PFSK-1 (cell line): ENCODE measurements at regions not wholly inside any gene's neighbourhood (a gene's known extent, or its start where the extent isn't known, plus 50 kb on each side); places are given as distances from the start of the nearest gene placed in this dataset.

Source experiments
- FOXP2 ChIP-seq: optimal IDR thresholded peaks from 2 replicates; pipeline ENCODE3; 2011; ENCODE audit warnings: borderline replicate concordance, control low read depth, inconsistent platforms; ENCODE audit not compliant: insufficient read depth; ENCODE audit errors: extremely low read length, extremely low read depth
- POLR2AphosphoS5 ChIP-seq: IDR thresholded peaks from 2 replicates; pipeline ENCODE4 v1.6.1; 2012; ENCODE audit warnings: low read depth, mild to moderate bottlenecking, control low read depth, low read length, moderate library complexity
- SIN3A ChIP-seq: IDR thresholded peaks from 2 replicates; pipeline ENCODE4 v1.6.1; 2012; ENCODE audit warnings: mild to moderate bottlenecking, low read length, moderate library complexity, borderline replicate concordance; ENCODE audit not compliant: insufficient read depth
- TAF1 ChIP-seq: IDR thresholded peaks from 2 replicates; pipeline ENCODE4 v1.6.1; 2012; ENCODE audit warnings: low read length, control low read depth, borderline replicate concordance; ENCODE audit not compliant: insufficient read depth
- TF ChIP-seq, protein P1 (sequence below), 2 experiments: IDR thresholded peaks; 2 replicates each; pipeline versions ENCODE4 v1.6.1 to v1.8.0; 2011 to 2012; ENCODE audit warnings: low read depth in 2 of 2, low read length in 2 of 2, control low read depth in 1 of 2, inconsistent platforms in 1 of 2, mild to moderate bottlenecking in 1 of 2, moderate library complexity in 1 of 2; ENCODE audit not compliant: insufficient read depth in 1 of 2

DNA sequence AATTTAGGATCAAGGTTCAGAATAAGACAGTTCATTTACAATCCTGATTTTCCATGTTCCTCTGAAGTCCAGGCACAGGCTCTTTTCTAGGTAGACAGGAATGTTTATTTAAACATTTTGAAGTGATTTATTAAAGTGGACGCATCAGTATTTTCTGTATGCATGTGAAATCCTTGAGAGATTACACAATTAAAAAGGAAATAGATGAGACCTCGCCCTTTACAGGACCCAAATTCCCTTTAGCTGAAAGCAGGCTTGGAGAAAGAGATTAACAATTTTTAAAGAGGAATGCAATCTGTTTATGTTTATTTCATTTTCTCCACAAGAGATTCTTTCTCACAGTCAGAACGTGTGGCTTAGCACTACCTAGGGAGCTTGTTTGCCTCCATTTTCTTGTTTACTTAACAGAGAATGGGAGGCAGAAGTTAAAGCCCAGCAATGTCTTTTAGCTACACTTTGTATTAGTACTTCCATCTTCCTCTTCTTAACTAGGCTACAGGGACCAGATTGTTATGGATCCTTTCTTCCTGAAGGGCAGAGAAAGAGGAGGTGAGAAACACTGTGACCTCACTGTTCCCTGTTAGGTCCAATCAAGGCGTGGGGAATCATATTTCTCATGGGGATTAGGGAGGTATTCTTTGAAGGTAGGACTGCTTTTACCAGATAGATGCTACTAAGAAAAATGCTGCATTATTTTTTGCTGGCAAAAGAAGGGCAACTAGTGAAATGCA lies 416.0 kb downstream of the SH3GL2 start:
- no peak for TF ChIP-seq TAF1

DNA sequence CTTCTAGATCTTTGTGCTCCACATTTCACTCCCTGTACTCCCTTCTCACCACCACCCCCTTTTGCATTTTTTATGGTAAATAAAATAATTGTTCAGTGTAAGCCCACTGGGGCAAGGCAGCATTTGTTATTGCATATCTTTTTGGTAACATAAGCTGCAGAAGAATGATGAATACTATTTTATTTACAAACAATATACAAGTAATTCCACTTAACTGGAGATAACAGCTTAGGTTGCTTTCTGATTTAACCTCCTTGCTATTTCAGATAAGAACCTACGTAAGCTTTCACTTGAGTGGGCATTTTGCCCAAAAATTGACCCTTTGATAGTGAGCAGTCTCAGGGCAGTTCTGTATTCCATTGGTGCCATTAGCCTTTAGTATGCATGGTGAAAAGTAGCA lies 417.9 kb downstream of the SH3GL2 start:
- no peak for TF ChIP-seq SIN3A
- TF ChIP-seq, protein P1, sequence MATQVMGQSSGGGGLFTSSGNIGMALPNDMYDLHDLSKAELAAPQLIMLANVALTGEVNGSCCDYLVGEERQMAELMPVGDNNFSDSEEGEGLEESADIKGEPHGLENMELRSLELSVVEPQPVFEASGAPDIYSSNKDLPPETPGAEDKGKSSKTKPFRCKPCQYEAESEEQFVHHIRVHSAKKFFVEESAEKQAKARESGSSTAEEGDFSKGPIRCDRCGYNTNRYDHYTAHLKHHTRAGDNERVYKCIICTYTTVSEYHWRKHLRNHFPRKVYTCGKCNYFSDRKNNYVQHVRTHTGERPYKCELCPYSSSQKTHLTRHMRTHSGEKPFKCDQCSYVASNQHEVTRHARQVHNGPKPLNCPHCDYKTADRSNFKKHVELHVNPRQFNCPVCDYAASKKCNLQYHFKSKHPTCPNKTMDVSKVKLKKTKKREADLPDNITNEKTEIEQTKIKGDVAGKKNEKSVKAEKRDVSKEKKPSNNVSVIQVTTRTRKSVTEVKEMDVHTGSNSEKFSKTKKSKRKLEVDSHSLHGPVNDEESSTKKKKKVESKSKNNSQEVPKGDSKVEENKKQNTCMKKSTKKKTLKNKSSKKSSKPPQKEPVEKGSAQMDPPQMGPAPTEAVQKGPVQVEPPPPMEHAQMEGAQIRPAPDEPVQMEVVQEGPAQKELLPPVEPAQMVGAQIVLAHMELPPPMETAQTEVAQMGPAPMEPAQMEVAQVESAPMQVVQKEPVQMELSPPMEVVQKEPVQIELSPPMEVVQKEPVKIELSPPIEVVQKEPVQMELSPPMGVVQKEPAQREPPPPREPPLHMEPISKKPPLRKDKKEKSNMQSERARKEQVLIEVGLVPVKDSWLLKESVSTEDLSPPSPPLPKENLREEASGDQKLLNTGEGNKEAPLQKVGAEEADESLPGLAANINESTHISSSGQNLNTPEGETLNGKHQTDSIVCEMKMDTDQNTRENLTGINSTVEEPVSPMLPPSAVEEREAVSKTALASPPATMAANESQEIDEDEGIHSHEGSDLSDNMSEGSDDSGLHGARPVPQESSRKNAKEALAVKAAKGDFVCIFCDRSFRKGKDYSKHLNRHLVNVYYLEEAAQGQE (IDR thresholded peaks at IDR 0.05; ENCODE audit: insufficient read depth in 1 of 2, low read depth in 2 of 2, low read length in 2 of 2): no peak
- TF ChIP-seq TAF1: no peak
- no peak for TF ChIP-seq FOXP2
- no peak for TF ChIP-seq POLR2AphosphoS5

DNA sequence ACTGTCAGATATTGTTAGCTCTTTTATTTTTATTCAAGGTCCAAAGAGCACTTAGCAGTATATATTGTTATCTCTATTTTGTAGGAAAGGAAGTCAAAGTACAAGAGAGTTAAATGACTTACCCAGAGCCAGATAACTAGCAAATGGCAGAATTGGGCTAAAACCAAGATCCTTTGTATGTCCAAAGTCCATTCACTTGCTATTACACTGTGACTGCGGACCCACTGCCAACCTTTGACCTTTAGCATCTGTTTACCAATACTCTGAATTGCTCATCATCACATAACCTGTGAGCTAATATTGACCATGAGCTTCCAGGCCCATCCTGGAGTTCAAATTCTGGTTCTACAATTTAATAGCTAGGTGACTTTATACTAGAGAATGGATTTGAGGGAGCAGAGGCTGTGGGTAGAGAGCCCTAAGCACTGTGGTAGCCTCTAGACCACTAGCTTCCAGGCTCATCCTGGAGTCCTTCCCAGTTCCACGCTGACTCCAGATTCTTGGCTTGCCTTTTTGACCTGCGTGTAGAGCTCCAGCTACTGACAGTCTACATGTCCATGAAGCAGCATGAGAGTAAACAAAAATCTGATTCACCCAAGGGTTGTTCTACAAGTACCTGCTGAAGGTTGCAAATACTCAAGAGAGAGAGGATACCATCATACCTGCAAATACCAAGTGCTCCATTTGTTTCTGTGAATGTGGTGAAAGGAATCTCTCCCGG lies 424.0 kb downstream of the SH3GL2 start:
- TF ChIP-seq POLR2AphosphoS5: no peak
- TF ChIP-seq SIN3A: no peak
- no peak for TF ChIP-seq FOXP2
- TF ChIP-seq, protein P1 (IDR thresholded peaks at IDR 0.05; ENCODE audit: insufficient read depth in 1 of 2, low read depth in 2 of 2, low read length in 2 of 2): no peak

DNA sequence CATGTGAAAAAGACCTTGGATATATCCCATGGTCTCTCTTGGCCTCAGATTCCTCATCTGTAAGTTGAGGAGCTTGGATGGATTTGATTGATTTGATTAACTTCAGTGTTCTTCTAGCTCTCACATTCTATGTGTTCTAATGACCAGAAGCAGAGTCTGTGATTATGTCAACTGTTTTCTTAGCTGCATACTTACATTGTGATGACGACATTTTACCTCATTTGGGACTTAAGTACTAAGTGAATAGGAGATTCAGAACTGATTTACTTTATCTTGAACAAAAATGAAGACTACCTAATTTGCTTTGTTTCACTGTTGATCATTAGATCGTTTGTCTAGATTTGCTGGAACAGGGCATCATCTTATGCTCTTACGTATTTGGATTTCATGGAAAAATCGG lies 427.7 kb downstream of the SH3GL2 start:
- TF ChIP-seq POLR2AphosphoS5 (no peak), SIN3A (no peak), FOXP2 (no peak), TAF1 (no peak)
- TF ChIP-seq, protein P1 (IDR thresholded peaks at IDR 0.05; ENCODE audit: insufficient read depth in 1 of 2, low read depth in 2 of 2, low read length in 2 of 2): no peak

DNA sequence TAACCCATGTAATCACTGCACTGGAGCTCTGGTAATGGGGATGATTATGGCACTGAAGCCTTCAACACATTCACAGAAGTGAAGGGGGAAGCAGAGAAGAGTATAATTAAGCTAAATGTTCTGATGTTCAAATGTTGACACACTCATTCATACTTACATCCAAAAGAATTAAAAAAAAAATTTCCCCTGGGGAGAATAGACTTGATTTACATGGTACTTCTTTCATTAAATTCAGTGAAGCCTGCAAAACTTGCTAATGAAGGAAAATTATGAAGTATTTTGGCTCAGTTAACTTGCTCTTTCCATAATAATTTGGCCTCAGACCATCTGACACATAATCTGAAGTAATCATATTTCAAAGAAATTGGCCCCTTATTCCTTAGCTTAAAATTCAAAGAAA lies 428.8 kb downstream of the SH3GL2 start:
- TF ChIP-seq, protein P1 (IDR thresholded peaks at IDR 0.05; ENCODE audit: insufficient read depth in 1 of 2, low read depth in 2 of 2, low read length in 2 of 2): no peak
- TF ChIP-seq POLR2AphosphoS5 (no peak), TAF1 (no peak), FOXP2 (no peak), SIN3A (no peak)
